ENCODE measurements at regions not wholly inside any gene's neighbourhood (a gene's known extent, or its start where the extent isn't known, plus 50 kb on each side); places are given as distances from the start of the nearest gene placed in this dataset.

DNA sequence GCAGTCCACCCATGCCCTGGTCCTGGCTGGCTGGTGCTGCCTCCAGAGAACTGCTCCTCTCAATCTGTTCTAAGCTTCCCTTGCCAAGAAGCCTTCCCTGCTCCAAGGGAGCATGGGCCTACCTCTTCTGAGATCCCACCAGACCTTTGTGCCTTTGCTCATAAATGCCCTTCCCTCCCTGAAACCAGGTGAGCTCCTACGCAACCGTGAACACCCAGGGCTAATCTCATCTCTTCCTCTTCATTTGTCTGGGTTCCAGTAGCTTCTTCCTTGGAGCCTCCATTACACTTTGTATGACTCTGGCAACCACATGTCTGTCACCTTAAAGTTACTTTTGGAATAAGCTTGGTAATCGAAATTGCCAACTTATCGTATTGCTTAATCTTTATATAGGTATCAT is 270.6 kb downstream of the PBX3 start:
- Histone ChIP-seq H3K36me3 (ENCODE audit: insufficient read depth, low read length, poor library complexity, severe bottlenecking) (no peaks in the 10 kb centered on the region), H3K9me3 (ENCODE audit: low read depth, low read length, poor library complexity, severe bottlenecking) (no peaks in the 10 kb centered on the region), H3K4me1 (ENCODE audit: insufficient read depth, low read length, poor library complexity, severe bottlenecking) (no peaks in the 10 kb centered on the region), H3K4me3 (ENCODE audit: low read depth, low read length, poor library complexity, severe bottlenecking) (no peak overlapping the region), H3K27me3 (replicated peaks; ENCODE audit: insufficient read depth, low read depth, low read length, poor library complexity) (peaks cover 10% of the 10 kb centered on the region), H3K27ac (ENCODE audit: low read depth, low read length, poor library complexity, severe bottlenecking) (no peak overlapping the region)
- BruUV-seq (replicated peaks) = no TSS peak
- intact Hi-C loops (cut with micrococcal nuclease; ENCODE audit: unreplicated experiment) = no loop called here
- TF ChIP-seq, protein P1, sequence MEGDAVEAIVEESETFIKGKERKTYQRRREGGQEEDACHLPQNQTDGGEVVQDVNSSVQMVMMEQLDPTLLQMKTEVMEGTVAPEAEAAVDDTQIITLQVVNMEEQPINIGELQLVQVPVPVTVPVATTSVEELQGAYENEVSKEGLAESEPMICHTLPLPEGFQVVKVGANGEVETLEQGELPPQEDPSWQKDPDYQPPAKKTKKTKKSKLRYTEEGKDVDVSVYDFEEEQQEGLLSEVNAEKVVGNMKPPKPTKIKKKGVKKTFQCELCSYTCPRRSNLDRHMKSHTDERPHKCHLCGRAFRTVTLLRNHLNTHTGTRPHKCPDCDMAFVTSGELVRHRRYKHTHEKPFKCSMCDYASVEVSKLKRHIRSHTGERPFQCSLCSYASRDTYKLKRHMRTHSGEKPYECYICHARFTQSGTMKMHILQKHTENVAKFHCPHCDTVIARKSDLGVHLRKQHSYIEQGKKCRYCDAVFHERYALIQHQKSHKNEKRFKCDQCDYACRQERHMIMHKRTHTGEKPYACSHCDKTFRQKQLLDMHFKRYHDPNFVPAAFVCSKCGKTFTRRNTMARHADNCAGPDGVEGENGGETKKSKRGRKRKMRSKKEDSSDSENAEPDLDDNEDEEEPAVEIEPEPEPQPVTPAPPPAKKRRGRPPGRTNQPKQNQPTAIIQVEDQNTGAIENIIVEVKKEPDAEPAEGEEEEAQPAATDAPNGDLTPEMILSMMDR (conservative IDR thresholded peaks at IDR 0.05; ENCODE audit: low read depth, low read length) = no peak
- no peak for TF ChIP-seq EZH2 (IDR thresholded peaks at IDR 0.05; ENCODE audit: borderline replicate concordance, low read depth, low read length, poor library complexity, severe bottlenecking)
- CTCF ChIA-PET = no interaction called here
- DNase-seq (ENCODE audit: low spot score) = no peak
- POLR2A ChIA-PET (ENCODE audit: low non-redundant PET) = no interaction called here

DNA sequence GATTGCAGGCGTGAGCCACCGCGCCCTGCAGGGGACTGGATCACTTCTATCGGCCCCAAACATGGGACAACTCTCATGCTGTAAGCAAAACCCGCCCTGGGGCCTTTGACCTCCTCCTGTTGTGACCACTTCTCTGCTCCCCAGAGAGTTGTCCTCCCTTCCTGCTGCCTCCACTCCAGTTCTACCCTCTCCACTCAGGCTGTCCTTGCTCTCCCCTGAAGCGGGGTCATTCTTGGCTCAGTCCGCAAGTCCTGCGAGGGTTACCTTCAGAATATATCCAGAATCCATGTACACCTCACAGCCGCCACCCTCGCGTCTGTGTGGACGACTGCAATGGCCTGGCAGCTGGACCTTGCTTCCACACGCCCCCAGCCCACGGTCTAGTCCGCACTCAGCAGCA is 273.7 kb downstream of the PBX3 start:
- TF ChIP-seq, protein P1 (conservative IDR thresholded peaks at IDR 0.05; ENCODE audit: low read depth, low read length) = no peak
- TF ChIP-seq EZH2 (IDR thresholded peaks at IDR 0.05; ENCODE audit: borderline replicate concordance, low read depth, low read length, poor library complexity, severe bottlenecking) = no peak
- Histone ChIP-seq H3K9me3 (ENCODE audit: low read depth, low read length, poor library complexity, severe bottlenecking) (no peaks in the 10 kb centered on the region), H3K27me3 (replicated peaks; ENCODE audit: insufficient read depth, low read depth, low read length, poor library complexity) (peaks cover 10% of the 10 kb centered on the region), H3K27ac (ENCODE audit: low read depth, low read length, poor library complexity, severe bottlenecking) (no peak overlapping the region), H3K4me1 (ENCODE audit: insufficient read depth, low read length, poor library complexity, severe bottlenecking) (no peaks in the 10 kb centered on the region), H3K4me3 (ENCODE audit: low read depth, low read length, poor library complexity, severe bottlenecking) (no peak overlapping the region), H3K36me3 (ENCODE audit: insufficient read depth, low read length, poor library complexity, severe bottlenecking) (no peaks in the 10 kb centered on the region)
- POLR2A ChIA-PET (ENCODE audit: low non-redundant PET) = interaction anchor here (0.6 kb wide), 1 partner anchor 39 kb away, joined by 15 read pairs; no protein-coding TSS in a partner anchor
- no TSS peak for BruUV-seq (replicated peaks)
- DNase-seq (ENCODE audit: low spot score) = no peak
- intact Hi-C loops (cut with micrococcal nuclease; ENCODE audit: unreplicated experiment) = no loop called here
- CTCF ChIA-PET = no interaction called here

DNA sequence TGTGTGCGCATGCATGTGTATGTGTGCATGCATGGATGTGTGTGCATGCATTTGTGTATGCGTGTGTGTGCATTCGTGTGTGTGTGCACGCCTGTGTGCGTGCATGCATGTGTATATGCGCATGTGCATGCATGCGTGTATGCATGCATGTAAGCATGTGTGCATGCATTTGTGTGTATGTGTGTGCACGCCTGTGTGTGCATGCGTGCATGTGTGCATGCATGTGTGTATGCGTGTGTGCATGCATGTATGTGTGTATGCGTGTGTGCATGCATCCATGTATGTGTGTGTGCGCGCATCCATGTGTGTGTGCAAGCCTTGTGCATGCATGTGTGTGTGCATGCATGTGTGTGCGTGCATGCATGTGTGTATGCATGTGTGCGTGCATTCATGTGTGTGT is 276.8 kb downstream of the PBX3 start:
- POLR2A ChIA-PET (ENCODE audit: low non-redundant PET) = no interaction called here
- H3K27me3 ChIP-seq (replicated peaks; ENCODE audit: insufficient read depth, low read depth, low read length, poor library complexity) = peaks cover 10% of the 10 kb centered on the region
- H3K9me3 ChIP-seq (ENCODE audit: low read depth, low read length, poor library complexity, severe bottlenecking) = no peaks in the 10 kb centered on the region
- no peak overlapping the region for H3K4me3 ChIP-seq (ENCODE audit: low read depth, low read length, poor library complexity, severe bottlenecking)
- no peak for TF ChIP-seq EZH2 (IDR thresholded peaks at IDR 0.05; ENCODE audit: borderline replicate concordance, low read depth, low read length, poor library complexity, severe bottlenecking)
- TF ChIP-seq, protein P1 (conservative IDR thresholded peaks at IDR 0.05; ENCODE audit: low read depth, low read length) = no peak
- CTCF ChIA-PET = no interaction called here
- BruUV-seq (replicated peaks) = no TSS peak
- no peaks in the 10 kb centered on the region for H3K4me1 ChIP-seq (ENCODE audit: insufficient read depth, low read length, poor library complexity, severe bottlenecking)
- no peak for DNase-seq (ENCODE audit: low spot score)
- intact Hi-C loops (cut with micrococcal nuclease; ENCODE audit: unreplicated experiment) = no loop called here
- no peaks in the 10 kb centered on the region for H3K36me3 ChIP-seq (ENCODE audit: insufficient read depth, low read length, poor library complexity, severe bottlenecking)
- no peak overlapping the region for H3K27ac ChIP-seq (ENCODE audit: low read depth, low read length, poor library complexity, severe bottlenecking)
